Neural progenitor cell (in vitro differentiated cells): ENCODE measurements at regions not wholly inside any gene's neighbourhood (a gene's known extent, or its start where the extent isn't known, plus 50 kb on each side); places are given as distances from the start of the nearest gene placed in this dataset.
"Not testable (repeated sequence)": the region's sequence is repeated elsewhere in the genome, so short reads cannot be mapped to it uniquely, and the experiment has no call there.

Experiments
- DNase-seq: peaks from one replicate; pipeline ENCODE4 v3.0.0-alpha.2; 2016; ENCODE audit warnings: low spot score
- H2AFZ ChIP-seq: fragments of 200-600 bp; sonication (generic); replicated peaks from 2 replicates; pipeline ENCODE4 v1.6.1; 2016; ENCODE audit warnings: antibody characterized with exemption
- H3F3A ChIP-seq: fragments of 200-600 bp; sonication (generic); 2 replicates; pipeline ENCODE4 v1.6.1; 2016; ENCODE audit warnings: antibody characterized with exemption, low read depth
- H3K27ac ChIP-seq: fragments of 200-600 bp; sonication (generic); 2 replicates; pipeline ENCODE4 v1.5.1; 2016; ENCODE audit warnings: mild to moderate bottlenecking
- H3K27me3 ChIP-seq: fragments of 200-600 bp; sonication (generic); 2 replicates; pipeline ENCODE4 v1.6.1; 2016; ENCODE audit warnings: mild to moderate bottlenecking, moderate library complexity
- H3K36me3 ChIP-seq: fragments of 200-600 bp; sonication (generic); 2 replicates; pipeline ENCODE4 v1.5.1; 2016
- H3K4me1 ChIP-seq: fragments of 200-600 bp; sonication (generic); 2 replicates; pipeline ENCODE4 v1.6.1; 2016; ENCODE audit warnings: mixed run types
- H3K4me2 ChIP-seq: fragments of 200-600 bp; sonication (generic); 2 replicates; pipeline ENCODE4 v1.6.1; 2016
- H3K4me3 ChIP-seq: fragments of 200-600 bp; sonication (generic); 2 replicates; pipeline ENCODE4 v1.5.1; 2016
- H3K79me2 ChIP-seq: fragments of 200-600 bp; sonication (generic); 2 replicates; pipeline ENCODE4 v1.6.1; 2016; ENCODE audit warnings: low read depth
- H3K9ac ChIP-seq: fragments of 200-600 bp; sonication (generic); 2 replicates; pipeline ENCODE4 v1.6.1; 2016
- H3K9me3 ChIP-seq: fragments of 200-600 bp; sonication (generic); 2 replicates; pipeline ENCODE4 v1.5.1; 2016; ENCODE audit warnings: low read depth
- H4K20me1 ChIP-seq: fragments of 200-600 bp; sonication (generic); 2 replicates; pipeline ENCODE4 v1.6.1; 2016; ENCODE audit warnings: low read depth
- H3K27ac Mint-ChIP-seq: 3 replicates; pipeline ENCODE4 v1.8.0; 2021; ENCODE audit warnings: mixed read lengths
- H3K27me3 Mint-ChIP-seq: 2 replicates; pipeline ENCODE4 v1.8.0; 2022; ENCODE audit warnings: low read depth, mild to moderate bottlenecking, inconsistent platforms, moderate library complexity, mixed read lengths; ENCODE audit not compliant: insufficient read depth
- H3K36me3 Mint-ChIP-seq: 3 replicates; pipeline ENCODE4 v1.8.0; 2021; ENCODE audit warnings: mixed read lengths
- H3K4me1 Mint-ChIP-seq: 3 replicates; pipeline ENCODE4 v1.8.0; 2021; ENCODE audit warnings: mixed read lengths
- H3K4me3 Mint-ChIP-seq: 3 replicates; pipeline ENCODE4 v1.8.0; 2021; ENCODE audit warnings: mild to moderate bottlenecking, moderate library complexity, mixed read lengths
- H3K9me3 Mint-ChIP-seq: 3 replicates; pipeline ENCODE4 v1.8.0; 2020; ENCODE audit warnings: mixed read lengths
- CTCF ChIP-seq: fragments of 200-600 bp; sonication (generic); IDR thresholded peaks from 2 replicates; pipeline ENCODE4 v1.5.1; 2017; ENCODE audit warnings: antibody characterized with exemption, mild to moderate bottlenecking
- EZH2 ChIP-seq: fragments of 200-600 bp; sonication (generic); IDR thresholded peaks from 2 replicates; pipeline ENCODE4 v1.6.1; 2017; ENCODE audit warnings: antibody characterized with exemption, mild to moderate bottlenecking, moderate library complexity
- EZH2phosphoT487 ChIP-seq: fragments of 200-600 bp; sonication (generic); IDR thresholded peaks from 2 replicates; pipeline ENCODE4 v1.6.1; 2017; ENCODE audit warnings: antibody characterized with exemption

- Histone ChIP-seq H3K36me3 (no peaks in the 10 kb centered on the region), H3K79me2 (no peaks in the 10 kb centered on the region), H3K27me3 (no peaks in the 10 kb centered on the region), H3K9ac (no peak overlapping the region), H3K9me3 (no peaks in the 10 kb centered on the region), H3K27ac (no peak overlapping the region), H3K4me1 (peaks cover 8% of the 10 kb centered on the region), H4K20me1 (no peaks in the 10 kb centered on the region), H3K4me2 (no peak overlapping the region), H3F3A (no peaks in the 10 kb centered on the region), H3K4me3 (no peak overlapping the region), H2AFZ (no peak overlapping the region)
- no peak overlapping the region for H3K4me3 Mint-ChIP-seq
- peaks cover 10% of the 10 kb centered on the region for H3K27me3 Mint-ChIP-seq
- H3K36me3 Mint-ChIP-seq = no peaks in the 10 kb centered on the region
- H3K9me3 Mint-ChIP-seq = no peaks in the 10 kb centered on the region
- H3K27ac Mint-ChIP-seq = no peak overlapping the region
- TF ChIP-seq CTCF (no peak), EZH2phosphoT487 (no peak), EZH2 (no peak)
- H3K4me1 Mint-ChIP-seq = peaks cover 5% of the 10 kb centered on the region
- no peak for DNase-seq
Measured at GRCh38 chr20:40954521-40955165, 74.0 kb upstream of the TOP1 start.

- peaks cover 10% of the 10 kb centered on the region for H3K27me3 Mint-ChIP-seq
- Histone ChIP-seq H3K4me2 (no peak overlapping the region), H3K79me2 (no peaks in the 10 kb centered on the region)
Measured at GRCh38 chr20:40955326-40955725, 73.3 kb upstream of the TOP1 start.

GRCh38 chr20:40955826-40956225 lies 72.8 kb upstream of the TOP1 start:
- H2AFZ ChIP-seq, H4K20me1 ChIP-seq, H3K79me2 ChIP-seq, H3K4me2 ChIP-seq, H3F3A ChIP-seq, H3K9ac ChIP-seq, H3K27ac Mint-ChIP-seq, H3K4me3 ChIP-seq, H3K9me3 Mint-ChIP-seq, H3K4me3 Mint-ChIP-seq, DNase-seq, H3K27me3 ChIP-seq, H3K36me3 ChIP-seq, H3K27ac ChIP-seq, H3K36me3 Mint-ChIP-seq, H3K9me3 ChIP-seq: not testable (repeated sequence)
- H3K4me1 Mint-ChIP-seq = peaks cover 11% of the 10 kb centered on the region
- H3K27me3 Mint-ChIP-seq = peaks cover 10% of the 10 kb centered on the region
- H3K4me1 ChIP-seq = peaks cover 18% of the 10 kb centered on the region

More at GRCh38 chr20:40955326-40955725, 73.3 kb upstream of the TOP1 start:
- H3K4me3 ChIP-seq = no peak overlapping the region
- peaks cover 15% of the 10 kb centered on the region for H3K4me1 ChIP-seq
- H3K36me3 ChIP-seq = no peaks in the 10 kb centered on the region
- H3K27ac ChIP-seq = no peak overlapping the region
- H3K27ac Mint-ChIP-seq = no peak overlapping the region
- TF ChIP-seq CTCF = no peak
- no peak for TF ChIP-seq EZH2
- TF ChIP-seq EZH2phosphoT487 = no peak
- H4K20me1 ChIP-seq = no peaks in the 10 kb centered on the region
- H3K9me3 ChIP-seq = no peaks in the 10 kb centered on the region
- H2AFZ ChIP-seq = no peak overlapping the region
- H3K9me3 Mint-ChIP-seq = no peaks in the 10 kb centered on the region
- H3K4me3 Mint-ChIP-seq = no peak overlapping the region
- no peak overlapping the region for H3K9ac ChIP-seq
- no peaks in the 10 kb centered on the region for H3K27me3 ChIP-seq
- peaks cover 11% of the 10 kb centered on the region for H3K4me1 Mint-ChIP-seq
- H3F3A ChIP-seq = no peaks in the 10 kb centered on the region
- H3K36me3 Mint-ChIP-seq = no peaks in the 10 kb centered on the region
- no peak for DNase-seq

GRCh38 chr20:40956542-40957264 lies 71.9 kb upstream of the TOP1 start:
- Histone ChIP-seq H2AFZ (no peak overlapping the region), H3K36me3 (no peaks in the 10 kb centered on the region), H4K20me1 (no peaks in the 10 kb centered on the region), H3K4me3 (no peak overlapping the region), H3K4me2 (no peak overlapping the region), H3K27ac (no peak overlapping the region), H3K79me2 (no peaks in the 10 kb centered on the region), H3K9ac (no peak overlapping the region), H3F3A (no peaks in the 10 kb centered on the region), H3K4me1 (peaks cover 18% of the 10 kb centered on the region), H3K9me3 (no peaks in the 10 kb centered on the region), H3K27me3 (no peaks in the 10 kb centered on the region)
- no peak overlapping the region for H3K27ac Mint-ChIP-seq
- peaks cover 11% of the 10 kb centered on the region for H3K4me1 Mint-ChIP-seq
- no peaks in the 10 kb centered on the region for H3K9me3 Mint-ChIP-seq
- TF ChIP-seq EZH2 (no peak), EZH2phosphoT487 (no peak), CTCF (no peak)
- no peak for DNase-seq
- no peaks in the 10 kb centered on the region for H3K36me3 Mint-ChIP-seq
- H3K27me3 Mint-ChIP-seq = peaks cover 7% of the 10 kb centered on the region
- no peak overlapping the region for H3K4me3 Mint-ChIP-seq
